ENCODE measurements at regions not wholly inside any gene's neighbourhood (a gene's known extent, or its start where the extent isn't known, plus 50 kb on each side); places are given as distances from the start of the nearest gene placed in this dataset.

DNA sequence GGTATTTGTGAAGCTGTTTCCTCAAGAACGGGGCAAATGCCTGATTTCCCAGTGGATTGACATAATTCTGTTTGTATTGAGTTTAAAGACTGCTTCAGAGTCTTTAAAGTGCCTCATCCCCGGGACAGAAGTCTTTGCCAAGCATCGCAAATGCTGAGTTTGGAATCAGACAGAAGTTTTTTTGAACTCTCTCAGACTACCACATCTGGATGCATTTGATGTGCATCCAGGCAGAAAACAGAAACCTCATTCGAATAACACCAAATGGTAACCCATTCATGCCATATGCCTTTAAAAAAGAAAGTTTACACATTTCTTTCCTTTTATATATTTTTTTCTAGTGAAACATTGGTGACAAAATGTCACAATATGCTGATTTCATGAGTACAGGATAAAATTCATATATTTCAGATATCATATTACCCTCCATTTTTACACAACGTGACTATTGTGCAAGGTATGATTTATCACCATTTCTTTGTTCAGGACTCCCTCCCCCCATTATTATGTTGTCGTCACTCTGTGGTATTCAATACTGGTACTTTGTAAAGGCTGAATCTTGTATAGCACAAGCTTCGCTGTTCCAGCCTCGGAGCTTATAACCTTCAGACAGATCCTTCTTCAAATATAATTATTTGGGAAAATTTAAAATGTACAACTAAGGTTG lies 91.1 kb downstream of the ZNF608 start:
- peak overlapping the region; percentile 75 for H3K4me2 ChIP-seq (ENCODE audit: insufficient read depth, low read length)
- H4K20me1 ChIP-seq (ENCODE audit: insufficient read depth, low read length), result no peaks in the 10 kb centered on the region
- H3K9me3 ChIP-seq (ENCODE audit: low read depth, low read length), result no peaks in the 10 kb centered on the region
- H3K27ac ChIP-seq (ENCODE audit: low read depth, low read length), result peak overlapping the region; percentile 29
- H3K36me3 ChIP-seq (ENCODE audit: insufficient read depth, low read length), result no peaks in the 10 kb centered on the region
- TF ChIP-seq, protein P1, sequence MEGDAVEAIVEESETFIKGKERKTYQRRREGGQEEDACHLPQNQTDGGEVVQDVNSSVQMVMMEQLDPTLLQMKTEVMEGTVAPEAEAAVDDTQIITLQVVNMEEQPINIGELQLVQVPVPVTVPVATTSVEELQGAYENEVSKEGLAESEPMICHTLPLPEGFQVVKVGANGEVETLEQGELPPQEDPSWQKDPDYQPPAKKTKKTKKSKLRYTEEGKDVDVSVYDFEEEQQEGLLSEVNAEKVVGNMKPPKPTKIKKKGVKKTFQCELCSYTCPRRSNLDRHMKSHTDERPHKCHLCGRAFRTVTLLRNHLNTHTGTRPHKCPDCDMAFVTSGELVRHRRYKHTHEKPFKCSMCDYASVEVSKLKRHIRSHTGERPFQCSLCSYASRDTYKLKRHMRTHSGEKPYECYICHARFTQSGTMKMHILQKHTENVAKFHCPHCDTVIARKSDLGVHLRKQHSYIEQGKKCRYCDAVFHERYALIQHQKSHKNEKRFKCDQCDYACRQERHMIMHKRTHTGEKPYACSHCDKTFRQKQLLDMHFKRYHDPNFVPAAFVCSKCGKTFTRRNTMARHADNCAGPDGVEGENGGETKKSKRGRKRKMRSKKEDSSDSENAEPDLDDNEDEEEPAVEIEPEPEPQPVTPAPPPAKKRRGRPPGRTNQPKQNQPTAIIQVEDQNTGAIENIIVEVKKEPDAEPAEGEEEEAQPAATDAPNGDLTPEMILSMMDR (IDR thresholded peaks at IDR 0.05; ENCODE audit: extremely low read depth, low read depth, low read length), result no peak
- no peaks in the 10 kb centered on the region for H3K79me2 ChIP-seq (ENCODE audit: insufficient read depth, low read length)
- no peaks in the 10 kb centered on the region for H3K27me3 ChIP-seq (ENCODE audit: insufficient read depth, low read length)
- peak overlapping the region; percentile 52 for H3K4me3 ChIP-seq (ENCODE audit: insufficient read depth, low read length)
- H3K4me1 ChIP-seq (ENCODE audit: insufficient read depth, low read length), result peaks cover 38% of the 10 kb centered on the region
- peak overlapping the region; percentile 17 for H2AFZ ChIP-seq (ENCODE audit: low read length)
- DNase-seq (ENCODE audit: insufficient read length, low spot score, missing footprints), result no peak

DNA sequence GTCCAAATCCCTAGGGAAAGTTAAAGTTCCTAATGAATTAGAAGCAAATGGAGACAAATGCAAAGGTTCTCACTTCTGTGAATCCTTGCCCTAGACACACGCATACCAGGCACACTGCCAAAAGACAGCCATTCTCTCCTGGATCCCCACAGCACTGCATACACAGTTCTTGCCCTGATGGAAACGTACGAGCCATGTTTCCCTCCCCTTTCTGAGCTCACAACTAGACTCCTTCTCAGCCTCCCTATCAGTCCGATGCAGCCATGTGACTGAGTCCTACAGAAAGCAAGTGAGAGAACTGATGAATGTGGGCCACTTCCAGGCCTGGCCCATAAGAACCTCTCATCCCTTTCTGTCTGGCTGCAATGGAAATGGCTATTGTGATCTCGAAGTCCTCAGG lies 92.0 kb downstream of the ZNF608 start:
- Histone ChIP-seq H3K4me2 (ENCODE audit: insufficient read depth, low read length) (no peak overlapping the region), H3K27me3 (ENCODE audit: insufficient read depth, low read length) (no peaks in the 10 kb centered on the region), H3K79me2 (ENCODE audit: insufficient read depth, low read length) (no peaks in the 10 kb centered on the region), H3K4me3 (ENCODE audit: insufficient read depth, low read length) (no peak overlapping the region), H4K20me1 (ENCODE audit: insufficient read depth, low read length) (no peaks in the 10 kb centered on the region), H3K27ac (ENCODE audit: low read depth, low read length) (no peak overlapping the region), H3K36me3 (ENCODE audit: insufficient read depth, low read length) (no peaks in the 10 kb centered on the region), H2AFZ (ENCODE audit: low read length) (no peak overlapping the region), H3K9me3 (ENCODE audit: low read depth, low read length) (no peaks in the 10 kb centered on the region), H3K4me1 (ENCODE audit: insufficient read depth, low read length) (peaks cover 44% of the 10 kb centered on the region)
- TF ChIP-seq, protein P1 (IDR thresholded peaks at IDR 0.05; ENCODE audit: extremely low read depth, low read depth, low read length), result no peak
- no peak for DNase-seq (ENCODE audit: insufficient read length, low spot score, missing footprints)

DNA sequence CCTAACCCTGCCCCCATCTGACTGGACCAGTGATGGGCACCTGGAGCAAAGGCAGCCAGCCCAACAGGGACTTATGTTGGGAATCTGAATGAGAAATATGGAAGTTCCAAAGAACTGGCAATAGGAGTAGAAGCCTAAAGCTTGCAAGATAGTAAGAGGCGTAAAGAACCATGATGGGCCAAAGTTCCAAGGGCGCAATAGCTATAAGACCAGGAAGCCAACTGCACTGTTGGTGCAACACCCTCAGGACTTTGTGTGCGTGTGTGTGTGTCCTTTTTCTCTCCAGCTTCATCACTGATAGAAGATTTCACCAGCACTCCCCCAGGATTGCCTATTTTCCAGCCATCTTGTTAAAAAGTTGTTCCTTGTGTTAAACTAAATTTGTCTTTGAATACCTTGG lies 92.8 kb downstream of the ZNF608 start:
- no peaks in the 10 kb centered on the region for H3K36me3 ChIP-seq (ENCODE audit: insufficient read depth, low read length)
- peaks cover 50% of the 10 kb centered on the region for H3K4me1 ChIP-seq (ENCODE audit: insufficient read depth, low read length)
- no peaks in the 10 kb centered on the region for H3K9me3 ChIP-seq (ENCODE audit: low read depth, low read length)
- no peak overlapping the region for H3K4me2 ChIP-seq (ENCODE audit: insufficient read depth, low read length)
- TF ChIP-seq, protein P1 (IDR thresholded peaks at IDR 0.05; ENCODE audit: extremely low read depth, low read depth, low read length), result no peak
- H3K27ac ChIP-seq (ENCODE audit: low read depth, low read length), result no peak overlapping the region
- H2AFZ ChIP-seq (ENCODE audit: low read length), result no peak overlapping the region
- no peaks in the 10 kb centered on the region for H3K27me3 ChIP-seq (ENCODE audit: insufficient read depth, low read length)
- H3K79me2 ChIP-seq (ENCODE audit: insufficient read depth, low read length), result no peaks in the 10 kb centered on the region
- no peak for DNase-seq (ENCODE audit: insufficient read length, low spot score, missing footprints)
- no peak overlapping the region for H3K4me3 ChIP-seq (ENCODE audit: insufficient read depth, low read length)
- H4K20me1 ChIP-seq (ENCODE audit: insufficient read depth, low read length), result no peaks in the 10 kb centered on the region

DNA sequence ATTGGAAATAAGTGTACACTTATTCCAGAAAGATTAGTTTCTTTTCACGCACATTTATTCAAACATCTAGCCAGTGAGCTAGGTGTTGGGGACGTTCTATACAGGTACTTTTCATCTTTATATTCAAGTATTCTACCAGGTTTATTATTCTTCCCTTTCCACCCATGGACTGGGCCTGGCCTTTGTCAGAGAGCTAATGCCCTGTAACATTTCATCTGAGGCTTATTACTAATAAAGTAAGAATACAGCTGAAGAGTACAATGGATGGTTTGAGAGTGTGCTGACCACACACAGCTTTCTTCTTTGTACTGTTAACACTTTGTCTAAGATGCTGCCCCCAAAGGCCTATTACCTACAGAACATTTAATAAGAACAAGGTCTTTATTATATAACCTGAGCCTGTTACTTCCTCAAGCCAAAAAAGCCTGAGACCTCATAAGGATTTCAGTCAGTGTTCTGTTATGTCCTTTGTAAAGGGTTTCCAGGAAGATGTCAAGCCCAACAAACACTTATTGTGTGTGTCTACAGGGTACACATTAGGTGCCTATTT lies 93.5 kb downstream of the ZNF608 start:
- no peaks in the 10 kb centered on the region for H4K20me1 ChIP-seq (ENCODE audit: insufficient read depth, low read length)
- H3K4me3 ChIP-seq (ENCODE audit: insufficient read depth, low read length), result no peak overlapping the region
- no peaks in the 10 kb centered on the region for H3K79me2 ChIP-seq (ENCODE audit: insufficient read depth, low read length)
- no peak for DNase-seq (ENCODE audit: insufficient read length, low spot score, missing footprints)
- TF ChIP-seq, protein P1 (IDR thresholded peaks at IDR 0.05; ENCODE audit: extremely low read depth, low read depth, low read length), result no peak
- H2AFZ ChIP-seq (ENCODE audit: low read length), result no peak overlapping the region
- H3K27me3 ChIP-seq (ENCODE audit: insufficient read depth, low read length), result no peaks in the 10 kb centered on the region
- no peak overlapping the region for H3K27ac ChIP-seq (ENCODE audit: low read depth, low read length)
- H3K4me1 ChIP-seq (ENCODE audit: insufficient read depth, low read length), result peaks cover 50% of the 10 kb centered on the region
- H3K9me3 ChIP-seq (ENCODE audit: low read depth, low read length), result no peaks in the 10 kb centered on the region
- no peaks in the 10 kb centered on the region for H3K36me3 ChIP-seq (ENCODE audit: insufficient read depth, low read length)
- H3K4me2 ChIP-seq (ENCODE audit: insufficient read depth, low read length), result no peak overlapping the region
